Upper lobe of right lung (tissue), 1 donor: ENCODE measurements at regions not wholly inside any gene's neighbourhood (a gene's known extent, or its start where the extent isn't known, plus 50 kb on each side); places are given as distances from the start of the nearest gene placed in this dataset.

Experiments
- ATAC-seq: fragments of 200-7000 bp; cut with Tn5 transposase; one replicate; pipeline ENCODE4 v1.9.1; 2020; ENCODE audit warnings: mild to moderate bottlenecking, moderate library complexity
- DNase-seq: peaks from one replicate; pipeline ENCODE4 v3.0.0-alpha.2; 2020
- H3K27ac ChIP-seq: fragments of 200-600 bp; one replicate; pipeline ENCODE4 v1.8.0; 2022
- H3K27me3 ChIP-seq: fragments of 200-600 bp; one replicate; pipeline ENCODE4 v1.8.0; 2022; ENCODE audit warnings: mild to moderate bottlenecking
- H3K36me3 ChIP-seq: fragments of 200-600 bp; one replicate; pipeline ENCODE4 v1.8.0; 2022
- H3K4me1 ChIP-seq: fragments of 200-600 bp; one replicate; pipeline ENCODE4 v1.8.0; 2022
- H3K4me3 ChIP-seq: fragments of 200-600 bp; one replicate; pipeline ENCODE4 v1.8.0; 2022; ENCODE audit warnings: mild to moderate bottlenecking
- H3K9me3 ChIP-seq: fragments of 200-600 bp; one replicate; pipeline ENCODE4 v1.8.0; 2022
- intact Hi-C: fragments of 100-400 bp; cut with DNase I; formaldehyde crosslinking; loops from one replicate; pipeline ENCODE4 v1.11.0; 2022
- TF ChIP-seq, protein P1 (sequence below): fragments of 200-600 bp; IDR thresholded peaks from one replicate; pipeline ENCODE4 v1.8.0; 2022; ENCODE audit warnings: antibody characterized with exemption
- donor health status: DM: no; HTN: yes; CAD: no; lungs with severe emphysema.

DNA sequence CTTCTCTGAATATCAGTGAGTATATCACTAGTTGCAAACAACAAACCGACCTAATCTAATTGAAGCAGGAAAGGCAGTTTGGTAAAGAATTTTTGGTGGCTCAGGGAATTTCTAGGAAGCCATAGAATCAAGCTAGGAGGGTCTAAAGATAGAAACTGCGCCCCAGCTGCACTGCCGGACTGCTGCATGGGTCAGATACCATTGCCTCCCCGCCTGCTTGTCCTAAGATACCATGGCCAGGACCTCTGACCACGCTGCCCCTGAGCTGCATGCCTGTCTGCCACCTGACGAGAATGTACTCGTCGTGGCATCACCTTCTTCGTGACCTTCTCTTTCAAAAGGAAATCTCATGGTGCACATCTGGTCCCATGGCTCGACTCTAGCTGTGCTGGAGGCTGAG lies 439.0 kb downstream of the ZSWIM6 start:
- H3K27me3 ChIP-seq: no peaks in the 10 kb centered on the region
- DNase-seq: no peak
- TF ChIP-seq, protein P1, sequence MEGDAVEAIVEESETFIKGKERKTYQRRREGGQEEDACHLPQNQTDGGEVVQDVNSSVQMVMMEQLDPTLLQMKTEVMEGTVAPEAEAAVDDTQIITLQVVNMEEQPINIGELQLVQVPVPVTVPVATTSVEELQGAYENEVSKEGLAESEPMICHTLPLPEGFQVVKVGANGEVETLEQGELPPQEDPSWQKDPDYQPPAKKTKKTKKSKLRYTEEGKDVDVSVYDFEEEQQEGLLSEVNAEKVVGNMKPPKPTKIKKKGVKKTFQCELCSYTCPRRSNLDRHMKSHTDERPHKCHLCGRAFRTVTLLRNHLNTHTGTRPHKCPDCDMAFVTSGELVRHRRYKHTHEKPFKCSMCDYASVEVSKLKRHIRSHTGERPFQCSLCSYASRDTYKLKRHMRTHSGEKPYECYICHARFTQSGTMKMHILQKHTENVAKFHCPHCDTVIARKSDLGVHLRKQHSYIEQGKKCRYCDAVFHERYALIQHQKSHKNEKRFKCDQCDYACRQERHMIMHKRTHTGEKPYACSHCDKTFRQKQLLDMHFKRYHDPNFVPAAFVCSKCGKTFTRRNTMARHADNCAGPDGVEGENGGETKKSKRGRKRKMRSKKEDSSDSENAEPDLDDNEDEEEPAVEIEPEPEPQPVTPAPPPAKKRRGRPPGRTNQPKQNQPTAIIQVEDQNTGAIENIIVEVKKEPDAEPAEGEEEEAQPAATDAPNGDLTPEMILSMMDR: no peak
- ATAC-seq: no peak
- H3K36me3 ChIP-seq: no peaks in the 10 kb centered on the region
- H3K4me1 ChIP-seq: no peaks in the 10 kb centered on the region
- intact Hi-C loops: no loop called here
- no peak overlapping the region for H3K27ac ChIP-seq
- H3K4me3 ChIP-seq: no peak overlapping the region
- no peaks in the 10 kb centered on the region for H3K9me3 ChIP-seq

DNA sequence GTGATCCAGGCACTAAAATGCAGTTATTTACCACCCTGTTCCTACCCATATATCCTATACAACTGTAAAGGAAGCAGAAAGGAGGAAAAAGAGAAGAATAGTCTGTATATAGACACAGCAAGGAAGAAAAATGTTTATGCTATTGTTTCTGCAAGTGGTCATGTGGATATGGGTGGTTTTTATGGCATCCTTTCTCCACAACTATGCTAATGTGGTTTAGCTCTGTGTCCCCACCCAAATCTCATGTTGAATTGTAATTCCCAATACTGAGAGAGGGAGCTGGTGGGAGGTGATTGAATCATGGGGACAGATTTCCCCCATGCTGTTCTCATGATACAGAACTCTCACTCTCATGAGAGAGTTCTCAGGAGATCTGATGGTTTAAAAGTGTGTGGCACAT lies 439.8 kb downstream of the ZSWIM6 start:
- intact Hi-C loops: no loop called here
- Histone ChIP-seq H3K36me3 (no peaks in the 10 kb centered on the region), H3K4me1 (no peaks in the 10 kb centered on the region), H3K4me3 (no peak overlapping the region), H3K27me3 (no peaks in the 10 kb centered on the region), H3K27ac (no peak overlapping the region), H3K9me3 (no peaks in the 10 kb centered on the region)
- DNase-seq (no peak), ATAC-seq (no peak)
- TF ChIP-seq, protein P1: no peak

DNA sequence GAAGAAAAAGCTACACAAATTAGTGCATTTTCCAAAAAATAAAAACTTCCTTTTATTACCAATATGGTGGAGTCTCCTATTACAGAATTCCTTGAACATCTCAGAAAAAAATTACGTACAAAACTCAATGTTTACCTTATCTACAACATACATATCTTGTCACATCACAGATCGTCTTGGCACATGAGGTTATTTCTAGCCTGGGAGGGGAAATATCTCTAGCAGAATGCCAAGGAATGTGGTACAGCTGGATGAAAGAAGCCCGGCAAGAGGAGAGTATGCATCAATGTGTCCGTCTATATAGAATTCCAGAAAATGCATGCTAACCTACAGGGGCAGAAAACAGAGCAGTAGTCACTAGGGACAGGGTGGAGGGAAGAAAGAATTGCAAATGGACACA lies 443.8 kb downstream of the ZSWIM6 start:
- TF ChIP-seq, protein P1: no peak
- H3K9me3 ChIP-seq: no peaks in the 10 kb centered on the region
- H3K27ac ChIP-seq: no peak overlapping the region
- H3K4me3 ChIP-seq: no peak overlapping the region
- intact Hi-C loops: no loop called here
- DNase-seq: no peak
- H3K36me3 ChIP-seq: no peaks in the 10 kb centered on the region
- no peaks in the 10 kb centered on the region for H3K27me3 ChIP-seq
- no peaks in the 10 kb centered on the region for H3K4me1 ChIP-seq
- ATAC-seq: no peak

DNA sequence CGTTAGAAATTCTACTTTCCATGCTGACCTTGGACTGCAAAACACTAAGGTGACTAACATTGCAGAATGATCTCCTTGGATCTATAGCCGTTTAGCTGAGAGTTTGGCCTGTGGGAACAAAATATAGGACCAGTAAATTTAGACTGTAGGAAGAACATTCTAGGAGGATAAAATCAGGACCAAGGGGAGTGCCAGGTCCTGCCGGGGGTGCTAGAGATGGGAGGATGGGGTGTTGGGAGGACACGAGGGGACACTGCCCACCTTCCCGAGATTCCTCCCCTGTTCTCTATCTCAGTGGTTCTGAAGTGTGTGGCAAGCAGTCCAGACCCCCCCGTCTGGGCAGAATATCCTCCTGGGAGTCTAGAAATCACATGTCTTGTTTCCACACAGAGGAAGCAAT lies 445.2 kb downstream of the ZSWIM6 start:
- Histone ChIP-seq H3K4me3 (no peak overlapping the region), H3K4me1 (no peaks in the 10 kb centered on the region), H3K27me3 (no peaks in the 10 kb centered on the region), H3K27ac (no peak overlapping the region), H3K9me3 (no peaks in the 10 kb centered on the region), H3K36me3 (no peaks in the 10 kb centered on the region)
- intact Hi-C loops: no loop called here
- DNase-seq (no peak), ATAC-seq (no peak)
- TF ChIP-seq, protein P1: no peak

DNA sequence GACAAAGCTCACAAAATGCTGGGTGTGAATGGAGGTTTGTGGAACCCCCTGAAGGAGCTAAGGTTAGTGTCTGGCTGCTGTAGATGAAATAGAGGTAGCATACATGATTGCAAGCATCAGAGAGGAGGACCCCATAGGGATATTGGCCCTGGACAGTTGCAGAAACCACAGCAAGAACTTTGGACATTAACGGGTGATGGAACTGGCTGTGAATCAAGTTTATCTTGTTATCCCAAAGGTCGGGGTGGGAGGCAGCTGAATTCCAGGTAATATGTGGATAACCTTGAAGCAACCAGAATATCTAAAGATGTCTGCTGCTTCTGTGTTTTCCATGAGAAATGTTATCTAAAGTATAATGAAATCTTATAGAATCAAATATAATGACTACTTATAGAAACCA lies 447.7 kb downstream of the ZSWIM6 start:
- Histone ChIP-seq H3K4me1 (no peaks in the 10 kb centered on the region), H3K36me3 (no peaks in the 10 kb centered on the region), H3K4me3 (no peak overlapping the region), H3K27ac (no peak overlapping the region), H3K27me3 (no peaks in the 10 kb centered on the region), H3K9me3 (no peaks in the 10 kb centered on the region)
- intact Hi-C loops: no loop called here
- no peak for ATAC-seq
- no peak for DNase-seq
- TF ChIP-seq, protein P1: no peak

DNA sequence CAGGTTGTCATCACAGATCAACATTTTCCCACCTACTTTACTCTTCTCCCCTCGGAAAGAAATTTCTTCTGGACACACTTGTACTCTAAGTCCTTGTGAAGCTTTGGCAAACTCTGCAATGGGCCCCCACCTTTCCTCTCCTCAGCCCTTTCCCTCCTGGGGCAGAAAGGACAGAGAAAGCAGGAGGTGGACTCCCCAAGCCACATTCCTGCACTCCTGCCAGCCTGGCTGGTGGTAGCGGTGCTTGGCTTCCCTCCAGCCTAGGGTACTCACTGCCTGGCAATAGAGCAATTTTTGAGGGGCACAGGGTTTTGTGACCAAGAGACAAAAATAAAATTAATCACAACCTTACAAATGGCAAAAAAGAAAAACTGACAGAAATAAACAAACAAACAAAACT lies 451.4 kb downstream of the ZSWIM6 start:
- TF ChIP-seq, protein P1: no peak
- Histone ChIP-seq H3K27me3 (no peaks in the 10 kb centered on the region), H3K36me3 (no peaks in the 10 kb centered on the region), H3K9me3 (no peaks in the 10 kb centered on the region), H3K4me3 (no peak overlapping the region), H3K4me1 (no peaks in the 10 kb centered on the region), H3K27ac (no peak overlapping the region)
- DNase-seq: no peak
- ATAC-seq: no peak
- intact Hi-C loops: no loop called here
